ENCODE measurements at regions not wholly inside any gene's neighbourhood (a gene's known extent, or its start where the extent isn't known, plus 50 kb on each side); places are given as distances from the start of the nearest gene placed in this dataset.

- TF ChIP-seq ZFX (IDR thresholded peaks at IDR 0.05), result no peak
- TF ChIP-seq CTCF (conservative IDR thresholded peaks at IDR 0.05), result no peak
Observed at GRCh38 chr5:107269256-107269655, 401.5 kb downstream of the EFNA5 start.
